HFF-Myc (cell line): ENCODE measurements at regions not wholly inside any gene's neighbourhood (a gene's known extent, or its start where the extent isn't known, plus 50 kb on each side); places are given as distances from the start of the nearest gene placed in this dataset.

Experiments used
- DNase-seq: peaks from one replicate; pipeline ENCODE4 v3.0.0-alpha.2; 2011; ENCODE audit warnings: low read depth; ENCODE audit errors: extremely low read depth
- H3K4me3 ChIP-seq: replicated peaks from 2 replicates; pipeline ENCODE4 v1.5.1; 2011; ENCODE audit warnings: low read depth, mild to moderate bottlenecking, control low read depth, low read length
- CTCF ChIP-seq: IDR thresholded peaks from 2 replicates; pipeline ENCODE4 v1.5.1; 2012; ENCODE audit warnings: mild to moderate bottlenecking, low read depth, low read length, control low read depth; ENCODE audit errors: missing control alignments

DNA sequence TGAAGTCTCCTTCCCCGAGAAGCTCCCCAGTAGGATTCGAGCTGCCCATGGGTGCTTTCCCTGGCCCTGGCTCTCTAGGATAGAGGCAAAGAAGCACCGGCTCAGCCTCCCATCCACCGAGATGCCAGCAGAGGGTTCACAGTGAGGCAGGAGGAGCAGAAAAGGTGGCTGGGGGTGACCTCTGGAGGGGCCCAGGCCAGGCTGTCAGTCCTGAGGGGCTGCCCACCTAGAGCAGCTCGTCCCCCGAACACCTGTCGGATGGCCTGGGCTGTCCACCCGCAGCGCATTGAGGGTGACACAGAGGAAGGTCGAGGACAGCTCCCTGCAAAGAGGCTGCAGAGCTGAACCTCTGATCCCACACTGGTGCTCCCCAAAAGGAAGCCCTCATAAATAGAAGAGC, 167.2 kb upstream of the PPP2R2D start:
- no peak overlapping the region for H3K4me3 ChIP-seq
- no peak for TF ChIP-seq CTCF
- DNase-seq, result no peak

DNA sequence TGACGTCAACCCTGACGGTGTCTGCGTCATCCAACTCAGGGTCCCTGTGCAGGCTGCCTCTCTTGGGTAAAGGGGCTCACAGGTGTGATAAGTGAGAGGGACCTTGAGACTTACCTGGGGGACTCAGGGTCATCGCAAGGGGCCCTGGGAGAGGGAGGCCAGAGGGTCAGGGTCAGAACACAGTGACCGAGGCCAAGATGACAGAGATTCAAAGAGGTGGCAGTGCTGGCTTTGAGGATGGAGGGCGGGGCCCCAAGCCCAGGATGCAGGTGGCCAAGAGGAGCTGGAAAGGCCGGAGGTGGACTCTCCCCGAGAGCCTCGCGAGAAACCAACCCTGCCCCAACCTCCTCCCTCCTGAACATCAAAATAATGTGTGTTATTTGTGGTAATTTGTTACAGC, 165.2 kb upstream of the PPP2R2D start:
- no peak for TF ChIP-seq CTCF
- no peak overlapping the region for H3K4me3 ChIP-seq
- no peak for DNase-seq

- no peak overlapping the region for H3K4me3 ChIP-seq
- no peak for TF ChIP-seq CTCF
- DNase-seq, result no peak
Observed at GRCh38 chr10:131736321-131736980, 164.4 kb upstream of the PPP2R2D start.

DNA sequence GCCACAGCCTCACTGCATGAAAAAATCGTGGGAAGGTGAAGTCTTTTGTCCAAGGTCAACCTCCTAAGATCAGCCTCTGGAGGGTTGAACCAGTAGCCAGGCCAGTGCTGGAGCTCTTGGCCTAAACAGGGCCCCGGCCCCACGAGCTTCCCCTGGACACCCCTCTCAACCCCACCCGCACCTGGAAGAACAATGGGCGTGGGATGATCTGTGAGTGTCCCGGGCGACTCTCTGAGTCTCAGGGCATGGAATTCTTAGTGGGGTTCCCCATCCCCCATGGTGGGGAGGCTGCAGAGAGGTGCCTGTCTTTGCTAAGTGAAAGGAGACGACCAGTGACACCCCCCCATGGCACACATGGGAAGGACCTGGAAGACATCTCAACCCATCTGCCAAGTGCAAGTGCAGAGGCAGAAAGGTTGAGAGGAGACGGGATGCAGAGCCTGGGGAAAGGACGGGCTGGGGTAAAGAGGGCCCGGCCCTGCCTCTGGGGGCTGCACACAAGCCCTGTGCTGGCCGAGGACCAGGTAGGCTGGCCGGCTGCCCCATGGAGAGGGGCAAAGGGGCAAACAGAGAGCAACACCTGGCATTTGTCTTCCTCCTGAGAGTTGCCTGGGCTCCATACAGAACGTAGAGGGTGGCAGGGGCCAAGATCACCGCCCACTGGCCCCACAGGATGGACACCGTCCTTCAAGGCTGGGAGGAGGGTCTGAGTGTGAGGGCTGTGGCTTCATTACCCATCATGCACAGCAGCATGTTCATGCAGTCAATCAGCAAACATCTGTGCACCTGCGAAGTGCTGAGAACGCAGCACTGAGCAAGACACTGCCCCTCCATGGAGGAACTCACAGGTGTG, 163.0 kb upstream of the PPP2R2D start:
- DNase-seq, result no peak
- TF ChIP-seq CTCF, result no peak
- H3K4me3 ChIP-seq, result no peak overlapping the region

GRCh38 chr10:131738396-131738735, 162.4 kb upstream of the PPP2R2D start:
- no peak for TF ChIP-seq CTCF
- no peak for DNase-seq
- H3K4me3 ChIP-seq, result no peak overlapping the region

GRCh38 chr10:131739206-131739605, 161.6 kb upstream of the PPP2R2D start:
- DNase-seq, result no peak
- H3K4me3 ChIP-seq, result no peak overlapping the region

More at GRCh38 chr10:131739206-131739605, 161.6 kb upstream of the PPP2R2D start:
- no peak for TF ChIP-seq CTCF
